GM23338 (cell line): ENCODE measurements at regions not wholly inside any gene's neighbourhood (a gene's known extent, or its start where the extent isn't known, plus 50 kb on each side); places are given as distances from the start of the nearest gene placed in this dataset.
A peak's percentile ranks its signal among the peaks of the same experiment; 100 is the strongest.

Experiments
- ATAC-seq: fragments of 200-7000 bp; cut with Tn5 transposase; 3 replicates; pipeline ENCODE4 v1.9.1; 2020
- DNase-seq: peaks from one replicate; pipeline ENCODE4 v3.0.0-alpha.2; 2015; ENCODE audit warnings: low spot score
- H2AFZ ChIP-seq: fragments of 200-600 bp; sonication (generic); 2 replicates; pipeline ENCODE4 v1.8.0; 2016; ENCODE audit warnings: antibody characterized with exemption, mild to moderate bottlenecking, moderate library complexity
- H3F3A ChIP-seq: fragments of 200-600 bp; sonication (generic); replicated peaks from 2 replicates; pipeline ENCODE4 v1.8.0; 2017; ENCODE audit warnings: antibody characterized with exemption, mixed run types, low read depth
- H3K27ac ChIP-seq: fragments of 200-600 bp; sonication (generic); 2 replicates; pipeline ENCODE4 v1.6.1; 2016; ENCODE audit warnings: low read depth
- H3K27me3 ChIP-seq: fragments of 200-600 bp; sonication (generic); 2 replicates; pipeline ENCODE4 v1.8.0; 2016; ENCODE audit warnings: mild to moderate bottlenecking, mixed run types, moderate library complexity; ENCODE audit not compliant: insufficient read depth
- H3K36me3 ChIP-seq: fragments of 200-600 bp; sonication (generic); 2 replicates; pipeline ENCODE4 v1.8.0; 2016; ENCODE audit warnings: mild to moderate bottlenecking; ENCODE audit not compliant: insufficient read depth
- H3K4me1 ChIP-seq: fragments of 200-600 bp; sonication (generic); 2 replicates; pipeline ENCODE4 v1.8.0; 2016; ENCODE audit warnings: mild to moderate bottlenecking, moderate library complexity; ENCODE audit not compliant: insufficient read depth
- H3K4me2 ChIP-seq: fragments of 200-600 bp; sonication (generic); 2 replicates; pipeline ENCODE4 v1.7.1; 2017; ENCODE audit warnings: mixed run types
- H3K4me3 ChIP-seq: fragments of 200-600 bp; sonication (generic); 2 replicates; pipeline ENCODE4 v1.6.1; 2016; ENCODE audit warnings: mixed run types
- H3K79me2 ChIP-seq: fragments of 200-600 bp; sonication (generic); replicated peaks from 2 replicates; pipeline ENCODE4 v1.8.0; 2017; ENCODE audit warnings: mild to moderate bottlenecking; ENCODE audit not compliant: insufficient read depth
- H3K9me2 ChIP-seq: fragments of 200-600 bp; sonication (generic); 2 replicates; pipeline ENCODE4 v1.8.0; 2017; ENCODE audit not compliant: insufficient read depth
- H4K20me1 ChIP-seq: fragments of 200-600 bp; sonication (generic); replicated peaks from 2 replicates; pipeline ENCODE4 v1.8.0; 2017; ENCODE audit warnings: mild to moderate bottlenecking; ENCODE audit not compliant: insufficient read depth
- H3K27ac Mint-ChIP-seq: 2 replicates; pipeline ENCODE4 v1.8.0; 2020; ENCODE audit warnings: inconsistent platforms, mild to moderate bottlenecking, moderate library complexity, mixed read lengths
- H3K27me3 Mint-ChIP-seq: 3 replicates; pipeline ENCODE4 v1.8.0; 2022; ENCODE audit warnings: low read depth, mild to moderate bottlenecking, moderate library complexity, mixed read lengths, inconsistent platforms; ENCODE audit not compliant: insufficient read depth, poor library complexity
- H3K36me3 Mint-ChIP-seq: 3 replicates; pipeline ENCODE4 v1.8.0; 2021; ENCODE audit warnings: low read depth, mild to moderate bottlenecking, inconsistent platforms, moderate library complexity, mixed read lengths
- H3K4me1 Mint-ChIP-seq: 3 replicates; pipeline ENCODE4 v1.8.0; 2020; ENCODE audit warnings: mild to moderate bottlenecking, inconsistent platforms, mixed read lengths
- H3K4me3 Mint-ChIP-seq: 3 replicates; pipeline ENCODE4 v1.8.0; 2021; ENCODE audit warnings: moderate library complexity, mild to moderate bottlenecking, inconsistent platforms, mixed read lengths
- H3K9me3 Mint-ChIP-seq: 3 replicates; pipeline ENCODE4 v1.8.0; 2020; ENCODE audit warnings: moderate library complexity, mild to moderate bottlenecking, inconsistent platforms, mixed read lengths
- CREB1 ChIP-seq: fragments of 250-450 bp; sonication (Bioruptor Pico); IDR thresholded peaks from 2 replicates; pipeline ENCODE4 v1.5.0; 2020; ENCODE audit warnings: low read depth, mild to moderate bottlenecking, moderate library complexity
- EZH2 ChIP-seq: fragments of 200-600 bp; sonication (generic); IDR thresholded peaks from one replicate; pipeline ENCODE4 v1.8.0; 2017; ENCODE audit warnings: antibody characterized with exemption, mild to moderate bottlenecking, low read depth; ENCODE audit not compliant: unreplicated experiment
- JUNB ChIP-seq: IDR thresholded peaks from one replicate; pipeline ENCODE4 v1.6.1; 2016; ENCODE audit warnings: antibody characterized with exemption; ENCODE audit not compliant: unreplicated experiment
- NANOG ChIP-seq: IDR thresholded peaks from 2 replicates; pipeline ENCODE4 v1.6.1; 2016; ENCODE audit warnings: antibody characterized with exemption, borderline replicate concordance
- POLR2AphosphoS5 ChIP-seq: IDR thresholded peaks from 2 replicates; pipeline ENCODE4 v1.6.1; 2016; ENCODE audit warnings: antibody characterized with exemption, low read depth
- STAT1 ChIP-seq: IDR thresholded peaks from one replicate; pipeline ENCODE4 v1.6.1; 2016; ENCODE audit warnings: antibody characterized with exemption; ENCODE audit not compliant: unreplicated experiment
- ZNF114 ChIP-seq: fragments of 250-450 bp; sonication (Bioruptor Pico); IDR thresholded peaks from 2 replicates; pipeline ENCODE4 v1.5.0; 2020; ENCODE audit warnings: mild to moderate bottlenecking, moderate library complexity
- ZNF331 ChIP-seq: fragments of 250-450 bp; sonication (Bioruptor Pico); IDR thresholded peaks from 2 replicates; pipeline ENCODE4 v1.5.0; 2020; ENCODE audit warnings: low read depth, mild to moderate bottlenecking, moderate library complexity
- TF ChIP-seq, protein P1 (sequence below): IDR thresholded peaks from one replicate; pipeline ENCODE4 v1.6.1; 2018; ENCODE audit warnings: antibody characterized with exemption; ENCODE audit not compliant: unreplicated experiment
- TF ChIP-seq, protein P2 (sequence below), 2 experiments: fragments of 200-600 bp in 1 of 2; sonication (generic) in 1 of 2; conservative IDR thresholded peaks; 2 replicates each; pipeline versions ENCODE4 v1.5.1 to v1.6.1; 2016 to 2017; ENCODE audit warnings: antibody characterized with exemption in 2 of 2, low read depth in 2 of 2, mild to moderate bottlenecking in 2 of 2, moderate library complexity in 1 of 2
- TF ChIP-seq, protein P3 (sequence below): IDR thresholded peaks from 2 replicates; pipeline ENCODE4 v1.6.1; 2016; ENCODE audit warnings: antibody characterized with exemption

DNA sequence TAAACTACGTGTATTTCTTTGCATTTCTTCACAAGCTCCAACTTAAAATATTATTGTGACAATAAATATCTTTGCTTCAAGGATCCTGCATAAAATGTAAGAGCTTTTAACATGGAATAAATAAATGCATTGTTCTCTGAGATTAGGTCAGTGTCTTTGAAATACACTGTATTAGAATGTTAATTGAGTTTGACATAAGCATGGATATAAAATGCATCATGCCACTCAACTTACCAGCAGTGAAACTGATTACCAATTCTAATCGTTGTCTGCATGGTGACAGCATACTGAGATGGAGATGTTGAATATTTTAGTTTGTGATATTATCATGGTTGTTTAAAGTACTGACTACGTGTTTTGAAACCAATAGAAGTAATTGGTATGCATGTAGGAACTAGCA lies 555.3 kb upstream of the ZNF608 start:
- no peak for ATAC-seq

DNA sequence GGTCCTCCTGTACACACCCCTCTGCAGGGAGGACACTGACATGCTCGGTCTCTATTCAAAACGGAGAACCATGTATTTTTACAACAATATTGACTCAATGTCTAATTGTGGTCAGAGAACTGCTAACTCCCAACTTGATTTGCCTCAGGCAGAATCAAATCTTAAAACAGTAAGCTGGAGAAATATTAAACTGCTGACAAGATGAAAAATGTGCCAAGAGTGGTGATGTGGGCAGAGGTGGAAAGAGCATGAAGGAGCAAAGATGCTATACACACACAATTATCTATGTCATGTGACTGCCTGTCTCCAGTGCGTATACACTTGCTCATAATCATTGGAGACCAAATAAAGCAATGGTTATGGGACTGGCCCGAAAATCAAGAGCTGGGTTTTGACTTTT lies 556.1 kb upstream of the ZNF608 start:
- Histone ChIP-seq H3K79me2 (no peaks in the 10 kb centered on the region), H2AFZ (no peak overlapping the region), H3F3A (no peaks in the 10 kb centered on the region), H3K36me3 (no peaks in the 10 kb centered on the region), H3K9me2 (no peaks in the 10 kb centered on the region; the same call in 1 of the 2 replicates), H3K4me1 (peaks cover 15% of the 10 kb centered on the region), H3K27ac (no peak overlapping the region), H3K4me3 (no peak overlapping the region), H3K4me2 (no peak overlapping the region), H3K27me3 (no peaks in the 10 kb centered on the region), H4K20me1 (no peaks in the 10 kb centered on the region)
- H3K27ac Mint-ChIP-seq: no peak overlapping the region
- H3K4me3 Mint-ChIP-seq: no peak overlapping the region
- H3K4me1 Mint-ChIP-seq: peaks cover 21% of the 10 kb centered on the region
- H3K27me3 Mint-ChIP-seq: peaks cover 1% of the 10 kb centered on the region
- ATAC-seq (no peak), DNase-seq (no peak)
- peaks cover 21% of the 10 kb centered on the region for H3K9me3 Mint-ChIP-seq
- peaks cover 17% of the 10 kb centered on the region; the same call in 2 of the 3 replicates for H3K36me3 Mint-ChIP-seq
- TF ChIP-seq, protein P1, sequence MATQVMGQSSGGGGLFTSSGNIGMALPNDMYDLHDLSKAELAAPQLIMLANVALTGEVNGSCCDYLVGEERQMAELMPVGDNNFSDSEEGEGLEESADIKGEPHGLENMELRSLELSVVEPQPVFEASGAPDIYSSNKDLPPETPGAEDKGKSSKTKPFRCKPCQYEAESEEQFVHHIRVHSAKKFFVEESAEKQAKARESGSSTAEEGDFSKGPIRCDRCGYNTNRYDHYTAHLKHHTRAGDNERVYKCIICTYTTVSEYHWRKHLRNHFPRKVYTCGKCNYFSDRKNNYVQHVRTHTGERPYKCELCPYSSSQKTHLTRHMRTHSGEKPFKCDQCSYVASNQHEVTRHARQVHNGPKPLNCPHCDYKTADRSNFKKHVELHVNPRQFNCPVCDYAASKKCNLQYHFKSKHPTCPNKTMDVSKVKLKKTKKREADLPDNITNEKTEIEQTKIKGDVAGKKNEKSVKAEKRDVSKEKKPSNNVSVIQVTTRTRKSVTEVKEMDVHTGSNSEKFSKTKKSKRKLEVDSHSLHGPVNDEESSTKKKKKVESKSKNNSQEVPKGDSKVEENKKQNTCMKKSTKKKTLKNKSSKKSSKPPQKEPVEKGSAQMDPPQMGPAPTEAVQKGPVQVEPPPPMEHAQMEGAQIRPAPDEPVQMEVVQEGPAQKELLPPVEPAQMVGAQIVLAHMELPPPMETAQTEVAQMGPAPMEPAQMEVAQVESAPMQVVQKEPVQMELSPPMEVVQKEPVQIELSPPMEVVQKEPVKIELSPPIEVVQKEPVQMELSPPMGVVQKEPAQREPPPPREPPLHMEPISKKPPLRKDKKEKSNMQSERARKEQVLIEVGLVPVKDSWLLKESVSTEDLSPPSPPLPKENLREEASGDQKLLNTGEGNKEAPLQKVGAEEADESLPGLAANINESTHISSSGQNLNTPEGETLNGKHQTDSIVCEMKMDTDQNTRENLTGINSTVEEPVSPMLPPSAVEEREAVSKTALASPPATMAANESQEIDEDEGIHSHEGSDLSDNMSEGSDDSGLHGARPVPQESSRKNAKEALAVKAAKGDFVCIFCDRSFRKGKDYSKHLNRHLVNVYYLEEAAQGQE: no peak
- TF ChIP-seq ZNF331 (CRISPR knock-in tag) (no peak), ZNF114 (CRISPR knock-in tag) (no peak), JUNB (no peak), CREB1 (CRISPR knock-in tag) (no peak), NANOG (no peak), EZH2 (no peak)
- TF ChIP-seq, protein P2, sequence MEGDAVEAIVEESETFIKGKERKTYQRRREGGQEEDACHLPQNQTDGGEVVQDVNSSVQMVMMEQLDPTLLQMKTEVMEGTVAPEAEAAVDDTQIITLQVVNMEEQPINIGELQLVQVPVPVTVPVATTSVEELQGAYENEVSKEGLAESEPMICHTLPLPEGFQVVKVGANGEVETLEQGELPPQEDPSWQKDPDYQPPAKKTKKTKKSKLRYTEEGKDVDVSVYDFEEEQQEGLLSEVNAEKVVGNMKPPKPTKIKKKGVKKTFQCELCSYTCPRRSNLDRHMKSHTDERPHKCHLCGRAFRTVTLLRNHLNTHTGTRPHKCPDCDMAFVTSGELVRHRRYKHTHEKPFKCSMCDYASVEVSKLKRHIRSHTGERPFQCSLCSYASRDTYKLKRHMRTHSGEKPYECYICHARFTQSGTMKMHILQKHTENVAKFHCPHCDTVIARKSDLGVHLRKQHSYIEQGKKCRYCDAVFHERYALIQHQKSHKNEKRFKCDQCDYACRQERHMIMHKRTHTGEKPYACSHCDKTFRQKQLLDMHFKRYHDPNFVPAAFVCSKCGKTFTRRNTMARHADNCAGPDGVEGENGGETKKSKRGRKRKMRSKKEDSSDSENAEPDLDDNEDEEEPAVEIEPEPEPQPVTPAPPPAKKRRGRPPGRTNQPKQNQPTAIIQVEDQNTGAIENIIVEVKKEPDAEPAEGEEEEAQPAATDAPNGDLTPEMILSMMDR (conservative IDR thresholded peaks at IDR 0.05; ENCODE audit: low read depth in 2 of 2): no peak
- TF ChIP-seq, protein P3, sequence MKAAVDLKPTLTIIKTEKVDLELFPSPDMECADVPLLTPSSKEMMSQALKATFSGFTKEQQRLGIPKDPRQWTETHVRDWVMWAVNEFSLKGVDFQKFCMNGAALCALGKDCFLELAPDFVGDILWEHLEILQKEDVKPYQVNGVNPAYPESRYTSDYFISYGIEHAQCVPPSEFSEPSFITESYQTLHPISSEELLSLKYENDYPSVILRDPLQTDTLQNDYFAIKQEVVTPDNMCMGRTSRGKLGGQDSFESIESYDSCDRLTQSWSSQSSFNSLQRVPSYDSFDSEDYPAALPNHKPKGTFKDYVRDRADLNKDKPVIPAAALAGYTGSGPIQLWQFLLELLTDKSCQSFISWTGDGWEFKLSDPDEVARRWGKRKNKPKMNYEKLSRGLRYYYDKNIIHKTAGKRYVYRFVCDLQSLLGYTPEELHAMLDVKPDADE: no peak

More for the DNA sequence above, 555.3 kb upstream of the ZNF608 start:
- Mint-ChIP-seq H3K9me3 (peaks cover 13% of the 10 kb centered on the region), H3K4me1 (peaks cover 21% of the 10 kb centered on the region), H3K27ac (peak overlapping the region; percentile 65), H3K36me3 (peaks cover 11% of the 10 kb centered on the region; the same call in 2 of the 3 replicates), H3K4me3 (no peak overlapping the region), H3K27me3 (peaks cover 1% of the 10 kb centered on the region)
- Histone ChIP-seq H3K36me3 (no peaks in the 10 kb centered on the region), H3K4me1 (peaks cover 15% of the 10 kb centered on the region), H3K27me3 (no peaks in the 10 kb centered on the region), H3F3A (no peaks in the 10 kb centered on the region), H3K4me3 (no peak overlapping the region), H4K20me1 (no peaks in the 10 kb centered on the region), H3K4me2 (no peak overlapping the region), H3K79me2 (no peaks in the 10 kb centered on the region), H3K9me2 (no peaks in the 10 kb centered on the region; the same call in 1 of the 2 replicates), H2AFZ (no peak overlapping the region), H3K27ac (no peak overlapping the region)
- no peak for DNase-seq
- TF ChIP-seq ZNF114 (CRISPR knock-in tag) (no peak), STAT1 (no peak), JUNB (no peak), POLR2AphosphoS5 (no peak), CREB1 (CRISPR knock-in tag) (no peak), EZH2 (no peak)
